ENCODE measurements at regions not wholly inside any gene's neighbourhood (a gene's known extent, or its start where the extent isn't known, plus 50 kb on each side); places are given as distances from the start of the nearest gene placed in this dataset.

DNA sequence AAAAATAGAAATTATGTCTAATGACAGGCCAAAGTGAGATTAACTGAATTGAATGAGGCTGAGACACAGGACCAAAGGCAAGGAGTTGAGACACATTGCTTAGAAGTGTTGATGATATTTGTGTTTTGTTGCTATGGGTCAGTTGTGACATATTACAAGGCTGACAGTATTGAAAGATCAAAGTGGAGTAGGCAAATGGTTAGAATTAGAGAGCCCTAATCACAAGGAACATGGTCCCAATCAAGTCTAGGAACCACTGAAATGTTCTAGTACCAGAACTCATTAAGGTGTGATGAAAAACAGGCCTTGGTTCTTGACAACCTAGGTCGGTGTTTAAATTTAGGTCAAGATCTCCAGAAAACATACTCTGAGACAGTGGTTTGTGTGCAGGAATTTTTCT, 896.3 kb upstream of the HS3ST1 start:
- TF ChIP-seq, protein P1, sequence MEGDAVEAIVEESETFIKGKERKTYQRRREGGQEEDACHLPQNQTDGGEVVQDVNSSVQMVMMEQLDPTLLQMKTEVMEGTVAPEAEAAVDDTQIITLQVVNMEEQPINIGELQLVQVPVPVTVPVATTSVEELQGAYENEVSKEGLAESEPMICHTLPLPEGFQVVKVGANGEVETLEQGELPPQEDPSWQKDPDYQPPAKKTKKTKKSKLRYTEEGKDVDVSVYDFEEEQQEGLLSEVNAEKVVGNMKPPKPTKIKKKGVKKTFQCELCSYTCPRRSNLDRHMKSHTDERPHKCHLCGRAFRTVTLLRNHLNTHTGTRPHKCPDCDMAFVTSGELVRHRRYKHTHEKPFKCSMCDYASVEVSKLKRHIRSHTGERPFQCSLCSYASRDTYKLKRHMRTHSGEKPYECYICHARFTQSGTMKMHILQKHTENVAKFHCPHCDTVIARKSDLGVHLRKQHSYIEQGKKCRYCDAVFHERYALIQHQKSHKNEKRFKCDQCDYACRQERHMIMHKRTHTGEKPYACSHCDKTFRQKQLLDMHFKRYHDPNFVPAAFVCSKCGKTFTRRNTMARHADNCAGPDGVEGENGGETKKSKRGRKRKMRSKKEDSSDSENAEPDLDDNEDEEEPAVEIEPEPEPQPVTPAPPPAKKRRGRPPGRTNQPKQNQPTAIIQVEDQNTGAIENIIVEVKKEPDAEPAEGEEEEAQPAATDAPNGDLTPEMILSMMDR (IDR thresholded peaks at IDR 0.05; ENCODE audit: low read depth, low read length, missing input control) = no peak
- TF ChIP-seq SP1 (IDR thresholded peaks at IDR 0.05) = no peak
- TF ChIP-seq RAD21 (IDR thresholded peaks at IDR 0.05) = no peak
- TF ChIP-seq TAF1 (conservative IDR thresholded peaks at IDR 0.05) = no peak
- TF ChIP-seq YY1 (IDR thresholded peaks at IDR 0.05) = no peak
